ENCODE measurements at regions not wholly inside any gene's neighbourhood (a gene's known extent, or its start where the extent isn't known, plus 50 kb on each side); places are given as distances from the start of the nearest gene placed in this dataset.

- Histone ChIP-seq H3K36me3 (ENCODE audit: control insufficient read depth in 4 of 4, insufficient read depth in 3 of 4, low read depth in 1 of 4, low read length in 3 of 4) (no peaks in the 10 kb centered on the region), H3K27ac (ENCODE audit: low read depth in 1 of 2, low read length in 2 of 2) (no peak overlapping the region), H3K9me3 (ENCODE audit: control insufficient read depth in 4 of 4, low read length in 3 of 4) (no peaks in the 10 kb centered on the region), H3K9ac (ENCODE audit: low read depth in 1 of 2, low read length in 2 of 2) (no peak overlapping the region), H3K4me3 (ENCODE audit: low read depth in 1 of 3, low read length in 3 of 3) (no peak overlapping the region), H3K4me1 (ENCODE audit: control insufficient read depth in 4 of 4, insufficient read depth in 4 of 4, low read length in 3 of 4) (no peaks in the 10 kb centered on the region), H3K27me3 (ENCODE audit: control insufficient read depth in 4 of 4, insufficient read depth in 4 of 4, low read length in 3 of 4) (no peaks in the 10 kb centered on the region)
- TF ChIP-seq SP1 (IDR thresholded peaks at IDR 0.05) (no peak), TAF1 (conservative IDR thresholded peaks at IDR 0.05) (no peak), REST (IDR thresholded peaks at IDR 0.05) (no peak), JUND (IDR thresholded peaks at IDR 0.05) (no peak), YY1 (IDR thresholded peaks at IDR 0.05) (no peak), RXRA (IDR thresholded peaks at IDR 0.05) (no peak), HNF4A (conservative IDR thresholded peaks at IDR 0.05) (no peak), EGR1 (IDR thresholded peaks at IDR 0.05; ENCODE audit: low read depth in 2 of 2) (no peak), ATF3 (IDR thresholded peaks at IDR 0.05) (no peak), FOXA1 (IDR thresholded peaks at IDR 0.05) (no peak), NR2F2 (IDR thresholded peaks at IDR 0.05) (no peak), GABPA (IDR thresholded peaks at IDR 0.05 in 1 of 2, conservative IDR thresholded peaks at IDR 0.05 in 1 of 2) (no peak), FOXA2 (IDR thresholded peaks at IDR 0.05) (no peak), MAX (IDR thresholded peaks at IDR 0.05) (no peak)
- DNase-seq (ENCODE audit: low spot score): no peak
- 92% methylated on average over 8 of the region's 8 CpGs for WGBS
Observed at GRCh38 chr11:122248939-122249338, 132.9 kb upstream of the BLID start.

GRCh38 chr11:122248131-122248530, 132.1 kb upstream of the BLID start:
- Histone ChIP-seq H3K9me3 (ENCODE audit: control insufficient read depth in 4 of 4, low read length in 3 of 4) (no peaks in the 10 kb centered on the region), H3K4me3 (ENCODE audit: low read depth in 1 of 3, low read length in 3 of 3) (no peak overlapping the region), H3K27me3 (ENCODE audit: control insufficient read depth in 4 of 4, insufficient read depth in 4 of 4, low read length in 3 of 4) (no peaks in the 10 kb centered on the region), H3K9ac (ENCODE audit: low read depth in 1 of 2, low read length in 2 of 2) (no peak overlapping the region), H3K27ac (ENCODE audit: low read depth in 1 of 2, low read length in 2 of 2) (no peak overlapping the region), H3K36me3 (ENCODE audit: control insufficient read depth in 4 of 4, insufficient read depth in 3 of 4, low read depth in 1 of 4, low read length in 3 of 4) (no peaks in the 10 kb centered on the region), H3K4me1 (ENCODE audit: control insufficient read depth in 4 of 4, insufficient read depth in 4 of 4, low read length in 3 of 4) (no peaks in the 10 kb centered on the region)
- TF ChIP-seq HNF4A (conservative IDR thresholded peaks at IDR 0.05) (no peak), ZBTB33 (IDR thresholded peaks at IDR 0.05) (no peak), NR2F2 (IDR thresholded peaks at IDR 0.05) (no peak), FOXA2 (IDR thresholded peaks at IDR 0.05) (no peak), HNF4G (IDR thresholded peaks at IDR 0.05) (no peak), REST (IDR thresholded peaks at IDR 0.05) (no peak), EGR1 (IDR thresholded peaks at IDR 0.05; ENCODE audit: low read depth in 2 of 2) (no peak), ATF3 (IDR thresholded peaks at IDR 0.05) (no peak)
- no peak for DNase-seq (ENCODE audit: low spot score)
- 74% methylated on average over 4 of the region's 4 CpGs for WGBS
